ENCODE measurements at regions not wholly inside any gene's neighbourhood (a gene's known extent, or its start where the extent isn't known, plus 50 kb on each side); places are given as distances from the start of the nearest gene placed in this dataset.

DNA sequence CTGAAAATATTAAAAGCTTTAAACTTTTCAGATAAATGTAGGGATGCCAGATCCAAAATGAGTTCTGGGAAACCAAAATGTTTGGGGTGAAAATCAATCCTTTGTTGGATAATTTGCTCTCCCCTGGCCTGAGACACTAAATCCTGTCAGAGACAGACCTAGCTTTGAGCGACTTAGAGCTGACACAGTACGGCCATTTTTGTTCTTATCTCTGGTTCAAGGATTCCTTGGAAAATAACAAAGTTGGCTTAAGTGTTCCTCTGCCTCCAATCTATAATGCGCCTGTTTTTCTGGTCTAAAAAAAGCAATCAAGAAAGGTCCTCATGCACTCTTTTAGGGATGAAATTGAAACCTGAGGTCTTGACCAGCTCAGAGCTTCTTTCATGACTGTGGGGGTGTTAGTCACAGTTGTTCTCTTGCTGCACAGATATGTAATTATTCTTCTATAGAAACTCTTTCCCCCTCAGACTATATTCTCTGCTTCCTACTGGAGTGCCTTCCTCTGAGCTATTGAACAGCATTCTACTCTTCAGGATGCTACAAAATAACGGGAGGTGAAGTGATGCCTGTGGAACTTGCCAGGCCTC, 52.3 kb upstream of the EGLN3 start:
- POLR2A ChIA-PET, result no interaction called here
- Histone ChIP-seq H3K27ac (no peak overlapping the region), H3K4me2 (no peak overlapping the region), H3K4me3 (no peak overlapping the region), H3K9me3 (no peaks in the 10 kb centered on the region), H3K4me1 (no peaks in the 10 kb centered on the region)
- WGBS (ENCODE audit: missing lambda C conversion rate), result 79% methylated on average over 4 of the region's 4 CpGs
- CTCF ChIA-PET, result interaction anchor here (0.6 to 1.0 kb wide), 2 partner anchors 163 to 164 kb away, joined by 3 read pairs; no protein-coding TSS in a partner anchor
- DNase-seq (ENCODE audit: low read depth in 1 of 2, low spot score in 1 of 2) (no peak), ATAC-seq (no peak), FAIRE-seq (no peak)
- TF ChIP-seq HOXB5 (CRISPR knock-in tag; IDR thresholded peaks at IDR 0.05) (no peak), KDM1A (IDR thresholded peaks at IDR 0.05; ENCODE audit: low read depth) (no peak), HEYL (CRISPR knock-in tag; IDR thresholded peaks at IDR 0.05) (no peak), POLR2AphosphoS2 (conservative IDR thresholded peaks at IDR 0.05; ENCODE audit: low read length) (no peak), FOSL2 (IDR thresholded peaks at IDR 0.05) (no peak), FOSL2 (CRISPR knock-in tag; IDR thresholded peaks at IDR 0.05) (no peak), TFCP2L1 (CRISPR knock-in tag; IDR thresholded peaks at IDR 0.05) (no peak), ZC3H11A (IDR thresholded peaks at IDR 0.05) (no peak)
- TF ChIP-seq, protein P1, sequence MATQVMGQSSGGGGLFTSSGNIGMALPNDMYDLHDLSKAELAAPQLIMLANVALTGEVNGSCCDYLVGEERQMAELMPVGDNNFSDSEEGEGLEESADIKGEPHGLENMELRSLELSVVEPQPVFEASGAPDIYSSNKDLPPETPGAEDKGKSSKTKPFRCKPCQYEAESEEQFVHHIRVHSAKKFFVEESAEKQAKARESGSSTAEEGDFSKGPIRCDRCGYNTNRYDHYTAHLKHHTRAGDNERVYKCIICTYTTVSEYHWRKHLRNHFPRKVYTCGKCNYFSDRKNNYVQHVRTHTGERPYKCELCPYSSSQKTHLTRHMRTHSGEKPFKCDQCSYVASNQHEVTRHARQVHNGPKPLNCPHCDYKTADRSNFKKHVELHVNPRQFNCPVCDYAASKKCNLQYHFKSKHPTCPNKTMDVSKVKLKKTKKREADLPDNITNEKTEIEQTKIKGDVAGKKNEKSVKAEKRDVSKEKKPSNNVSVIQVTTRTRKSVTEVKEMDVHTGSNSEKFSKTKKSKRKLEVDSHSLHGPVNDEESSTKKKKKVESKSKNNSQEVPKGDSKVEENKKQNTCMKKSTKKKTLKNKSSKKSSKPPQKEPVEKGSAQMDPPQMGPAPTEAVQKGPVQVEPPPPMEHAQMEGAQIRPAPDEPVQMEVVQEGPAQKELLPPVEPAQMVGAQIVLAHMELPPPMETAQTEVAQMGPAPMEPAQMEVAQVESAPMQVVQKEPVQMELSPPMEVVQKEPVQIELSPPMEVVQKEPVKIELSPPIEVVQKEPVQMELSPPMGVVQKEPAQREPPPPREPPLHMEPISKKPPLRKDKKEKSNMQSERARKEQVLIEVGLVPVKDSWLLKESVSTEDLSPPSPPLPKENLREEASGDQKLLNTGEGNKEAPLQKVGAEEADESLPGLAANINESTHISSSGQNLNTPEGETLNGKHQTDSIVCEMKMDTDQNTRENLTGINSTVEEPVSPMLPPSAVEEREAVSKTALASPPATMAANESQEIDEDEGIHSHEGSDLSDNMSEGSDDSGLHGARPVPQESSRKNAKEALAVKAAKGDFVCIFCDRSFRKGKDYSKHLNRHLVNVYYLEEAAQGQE (IDR thresholded peaks at IDR 0.05), result no peak
- TF ChIP-seq, protein P2, sequence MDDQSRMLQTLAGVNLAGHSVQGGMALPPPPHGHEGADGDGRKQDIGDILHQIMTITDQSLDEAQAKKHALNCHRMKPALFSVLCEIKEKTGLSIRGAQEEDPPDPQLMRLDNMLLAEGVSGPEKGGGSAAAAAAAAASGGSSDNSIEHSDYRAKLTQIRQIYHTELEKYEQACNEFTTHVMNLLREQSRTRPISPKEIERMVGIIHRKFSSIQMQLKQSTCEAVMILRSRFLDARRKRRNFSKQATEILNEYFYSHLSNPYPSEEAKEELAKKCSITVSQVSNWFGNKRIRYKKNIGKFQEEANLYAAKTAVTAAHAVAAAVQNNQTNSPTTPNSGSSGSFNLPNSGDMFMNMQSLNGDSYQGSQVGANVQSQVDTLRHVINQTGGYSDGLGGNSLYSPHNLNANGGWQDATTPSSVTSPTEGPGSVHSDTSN (IDR thresholded peaks at IDR 0.05), result no peak
